LNCAP (cell line): ENCODE measurements at regions not wholly inside any gene's neighbourhood (a gene's known extent, or its start where the extent isn't known, plus 50 kb on each side); places are given as distances from the start of the nearest gene placed in this dataset.

Source experiments
- TF ChIP-seq, protein P1 (sequence below): fragments of 450-650 bp; IDR thresholded peaks from 2 replicates; pipeline ENCODE4 v1.5.1; 2017; ENCODE audit warnings: mild to moderate bottlenecking

DNA sequence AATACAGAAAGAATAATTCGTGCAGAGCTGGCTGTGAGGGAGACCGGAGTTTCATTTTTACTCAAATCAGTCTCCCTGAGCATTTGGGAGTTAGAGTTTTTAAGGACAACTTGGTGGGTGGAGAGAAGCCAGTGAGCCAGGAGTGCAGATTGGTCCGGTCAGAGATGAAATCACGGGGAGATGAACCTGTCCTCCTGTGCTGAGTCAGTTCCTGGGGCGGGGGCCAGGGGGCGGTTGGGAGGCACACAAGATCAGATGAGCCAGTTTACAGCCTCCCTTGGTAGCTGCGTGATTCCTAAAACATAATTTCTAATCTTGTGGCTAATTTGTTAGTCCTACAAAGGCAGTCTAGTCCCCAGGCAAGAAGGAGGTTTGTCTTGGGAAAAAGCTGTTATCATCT is 1267.9 kb downstream of the AMY1C start:
- TF ChIP-seq, protein P1, sequence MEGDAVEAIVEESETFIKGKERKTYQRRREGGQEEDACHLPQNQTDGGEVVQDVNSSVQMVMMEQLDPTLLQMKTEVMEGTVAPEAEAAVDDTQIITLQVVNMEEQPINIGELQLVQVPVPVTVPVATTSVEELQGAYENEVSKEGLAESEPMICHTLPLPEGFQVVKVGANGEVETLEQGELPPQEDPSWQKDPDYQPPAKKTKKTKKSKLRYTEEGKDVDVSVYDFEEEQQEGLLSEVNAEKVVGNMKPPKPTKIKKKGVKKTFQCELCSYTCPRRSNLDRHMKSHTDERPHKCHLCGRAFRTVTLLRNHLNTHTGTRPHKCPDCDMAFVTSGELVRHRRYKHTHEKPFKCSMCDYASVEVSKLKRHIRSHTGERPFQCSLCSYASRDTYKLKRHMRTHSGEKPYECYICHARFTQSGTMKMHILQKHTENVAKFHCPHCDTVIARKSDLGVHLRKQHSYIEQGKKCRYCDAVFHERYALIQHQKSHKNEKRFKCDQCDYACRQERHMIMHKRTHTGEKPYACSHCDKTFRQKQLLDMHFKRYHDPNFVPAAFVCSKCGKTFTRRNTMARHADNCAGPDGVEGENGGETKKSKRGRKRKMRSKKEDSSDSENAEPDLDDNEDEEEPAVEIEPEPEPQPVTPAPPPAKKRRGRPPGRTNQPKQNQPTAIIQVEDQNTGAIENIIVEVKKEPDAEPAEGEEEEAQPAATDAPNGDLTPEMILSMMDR: no peak

DNA sequence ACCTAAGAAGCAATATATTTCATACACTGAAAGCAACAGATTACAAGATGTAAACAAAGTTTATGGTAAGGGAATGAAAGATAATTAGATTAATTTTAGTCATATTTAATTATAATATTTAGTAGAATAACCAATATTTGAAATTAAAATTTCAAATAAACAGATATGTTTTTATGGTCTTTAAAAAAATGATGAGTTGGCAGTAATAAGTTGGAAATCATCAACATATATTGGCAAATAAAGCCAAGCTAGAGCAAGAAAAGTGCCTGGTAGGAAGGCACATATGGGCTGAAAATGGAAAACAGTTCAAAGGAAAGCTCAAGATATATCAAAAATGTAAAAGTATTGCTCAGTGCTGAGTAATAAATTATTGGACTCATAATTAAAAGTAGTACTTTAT is 1274.0 kb downstream of the AMY1C start:
- TF ChIP-seq, protein P1: no peak

GRCh38 chr1:105027838-105028471 is 1278.3 kb downstream of the AMY1C start:
- TF ChIP-seq, protein P1: no peak

- TF ChIP-seq, protein P1: no peak
Observed at GRCh38 chr1:105072446-105072845, 1322.7 kb downstream of the AMY1C start.

GRCh38 chr1:105072850-105073249 is 1323.2 kb downstream of the AMY1C start:
- TF ChIP-seq, protein P1: no peak

- TF ChIP-seq, protein P1: no peak
Observed at GRCh38 chr1:105073660-105074059, 1324.0 kb downstream of the AMY1C start.

GRCh38 chr1:105083611-105084010 is 1333.9 kb downstream of the AMY1C start:
- TF ChIP-seq, protein P1: no peak

DNA sequence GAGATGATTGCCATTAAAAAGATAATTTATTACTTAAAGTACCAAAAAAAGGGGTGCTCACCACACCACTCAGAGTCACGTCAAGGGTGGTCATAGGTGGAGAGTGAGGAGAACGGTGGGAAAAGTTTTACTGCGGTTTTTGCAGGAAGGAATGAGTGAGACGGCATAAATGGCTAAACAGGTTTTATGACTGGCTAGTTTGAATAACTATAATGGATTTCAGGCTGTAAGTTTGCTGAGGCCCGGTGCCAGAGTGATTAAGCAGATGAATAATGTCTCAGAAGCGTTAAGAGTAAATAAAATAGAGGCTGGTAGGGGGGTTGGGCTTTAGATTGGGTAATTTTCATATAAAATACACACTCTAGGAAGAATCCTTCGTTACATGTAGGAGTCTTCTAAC is 1337.8 kb downstream of the AMY1C start:
- TF ChIP-seq, protein P1: no peak
